SK-N-MC (cell line): ENCODE measurements at regions not wholly inside any gene's neighbourhood (a gene's known extent, or its start where the extent isn't known, plus 50 kb on each side); places are given as distances from the start of the nearest gene placed in this dataset.

ENCODE experiments used
- EZH2 ChIP-seq: fragments of 200-600 bp; sonication (generic); IDR thresholded peaks from one replicate; pipeline ENCODE4 v1.6.1; 2017; ENCODE audit warnings: antibody characterized with exemption
- FOXP2 ChIP-seq: optimal IDR thresholded peaks from 2 replicates; pipeline ENCODE3; 2011; ENCODE audit warnings: mild to moderate bottlenecking, moderate library complexity; ENCODE audit not compliant: insufficient read depth; ENCODE audit errors: extremely low read length, control extremely low read depth
- POLR2AphosphoS5 ChIP-seq: IDR thresholded peaks from 2 replicates; pipeline ENCODE4 v1.6.1; 2012; ENCODE audit warnings: mild to moderate bottlenecking, low read depth, low read length, borderline replicate concordance

- no peak for TF ChIP-seq EZH2
- no peak for TF ChIP-seq POLR2AphosphoS5
- TF ChIP-seq FOXP2: no peak
Observed at GRCh38 chr5:109917154-109917546, 227.4 kb downstream of the MAN2A1 start.
